ENCODE measurements at regions not wholly inside any gene's neighbourhood (a gene's known extent, or its start where the extent isn't known, plus 50 kb on each side); places are given as distances from the start of the nearest gene placed in this dataset.

DNA sequence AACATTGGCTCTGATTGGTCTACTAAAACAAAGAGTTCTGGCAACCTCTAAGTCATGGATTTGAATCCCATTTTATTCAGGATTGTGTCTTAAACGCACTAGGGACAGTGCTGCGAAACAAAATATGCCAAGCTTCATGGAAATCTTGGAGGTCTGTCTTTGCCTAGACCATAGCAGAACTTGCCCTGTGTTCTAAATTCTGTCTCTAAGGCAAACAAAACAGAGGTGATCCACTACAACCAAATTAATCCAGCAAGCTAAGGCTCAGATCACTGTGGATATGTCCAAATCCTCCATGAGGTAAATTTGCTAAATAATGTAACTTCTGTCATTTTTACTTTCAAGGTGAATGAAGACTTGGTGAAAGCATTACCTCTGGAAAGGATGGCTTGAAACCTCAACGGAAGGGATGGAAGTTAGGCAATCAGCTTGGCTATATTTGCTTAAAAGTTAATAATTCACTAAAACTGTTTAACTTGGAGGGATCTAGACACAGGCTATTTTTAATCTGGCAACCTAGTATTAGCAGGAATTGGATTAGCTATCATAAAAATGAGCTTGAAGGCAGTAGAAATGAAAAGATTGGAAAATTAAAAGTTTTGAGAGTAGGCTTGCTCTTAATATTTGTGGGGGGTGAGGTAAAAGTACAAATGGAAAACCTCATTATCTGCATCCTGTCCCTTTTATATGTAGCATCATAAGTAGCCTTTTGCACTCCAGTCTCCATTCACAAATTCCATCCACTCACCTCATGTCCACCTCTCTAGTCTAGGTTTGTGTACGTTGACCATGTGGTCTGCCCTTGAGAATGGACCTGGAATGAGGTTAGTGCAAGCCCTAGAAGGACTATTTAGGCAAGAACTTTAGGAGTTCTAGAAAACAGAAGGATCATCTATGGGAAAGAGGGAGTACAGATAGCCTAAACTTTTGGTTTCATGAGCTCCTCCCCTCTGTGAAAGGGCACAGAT lies 176.2 kb downstream of the SMC2 start:
- TF ChIP-seq EZH2 (IDR thresholded peaks at IDR 0.05; ENCODE audit: insufficient read depth, poor library complexity, severe bottlenecking) (no peak), EZH2phosphoT487 (IDR thresholded peaks at IDR 0.05; ENCODE audit: insufficient read depth, low read depth) (no peak)
